NCI-H2029 (cell line): ENCODE measurements at regions not wholly inside any gene's neighbourhood (a gene's known extent, or its start where the extent isn't known, plus 50 kb on each side); places are given as distances from the start of the nearest gene placed in this dataset.

Experiments
- DNase-seq: peaks from one replicate; lab custom pipeline; 2025; lab: John Stamatoyannopoulos, UW

DNA sequence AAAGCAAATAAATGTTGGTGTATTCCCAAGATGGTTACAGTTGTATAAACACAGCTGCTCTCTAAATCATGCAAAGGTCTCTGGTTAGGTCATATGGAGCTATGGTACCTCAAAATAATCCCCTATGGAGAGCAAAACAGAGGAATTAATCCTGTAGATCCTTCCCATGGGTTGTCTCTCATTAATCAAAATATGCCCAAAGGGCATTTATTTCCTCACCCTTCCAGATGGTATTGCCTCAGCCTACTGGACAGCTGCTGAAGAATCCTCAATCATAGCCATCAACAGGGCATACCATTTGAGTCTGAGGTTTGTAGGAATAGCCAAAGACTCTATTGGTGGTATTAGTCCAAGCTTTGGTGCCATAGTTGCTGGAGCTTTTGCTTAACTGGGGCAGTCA, 360.9 kb downstream of the RPL10L start:
- DNase-seq, result no peak

DNA sequence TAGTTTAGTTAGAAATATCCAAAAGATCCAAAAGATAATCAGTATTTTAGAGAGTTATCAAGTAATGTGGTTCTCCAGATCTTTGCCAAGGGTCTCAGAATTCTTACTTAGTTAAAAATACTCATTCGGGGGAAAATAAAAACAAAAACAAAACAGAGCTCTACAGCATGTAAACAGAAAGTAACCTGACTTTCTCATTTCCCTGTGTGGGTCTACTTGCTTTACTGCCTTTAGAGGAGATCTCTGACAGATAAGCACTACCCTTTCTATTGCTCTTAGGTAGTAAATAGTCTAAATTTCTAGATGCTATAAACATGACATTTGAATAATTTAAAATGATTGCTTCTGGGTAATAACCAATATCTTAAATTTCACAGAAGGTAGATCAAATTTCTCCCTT, 371.8 kb downstream of the RPL10L start:
- DNase-seq, result no peak

- no peak for DNase-seq
These were observed 372.3 kb downstream of the RPL10L start for GRCh38 chr14:46279327-46279726.

GRCh38 chr14:46259536-46259935, 392.0 kb downstream of the RPL10L start:
- DNase-seq, result no peak

GRCh38 chr14:46256381-46256780, 395.2 kb downstream of the RPL10L start:
- no peak for DNase-seq

DNA sequence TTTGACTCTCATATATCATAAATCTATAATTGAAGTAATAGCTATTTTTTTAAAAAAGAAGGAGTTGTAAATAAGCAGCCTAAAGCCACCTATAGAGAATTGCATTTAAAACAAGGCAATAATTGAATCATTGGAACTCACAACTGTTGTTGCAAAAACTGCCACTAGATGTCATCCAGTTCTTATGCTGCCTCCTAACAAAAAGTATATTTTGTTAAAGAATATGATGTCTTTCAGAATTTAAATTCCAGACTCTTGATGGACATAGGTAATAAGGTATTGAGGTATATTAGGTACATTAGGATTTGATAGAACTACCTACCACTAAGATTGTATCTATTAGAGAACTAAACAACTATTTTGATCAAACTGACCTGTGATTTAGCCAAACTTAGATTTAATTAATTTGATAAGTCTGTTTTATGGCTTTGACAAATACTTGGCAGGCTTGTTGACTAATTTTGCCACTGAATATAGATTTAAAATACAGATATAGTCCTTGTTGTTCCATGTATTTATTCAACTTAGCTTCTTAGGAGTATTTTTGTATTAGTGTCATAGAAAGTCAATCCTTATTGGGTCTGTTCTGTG, 401.4 kb downstream of the RPL10L start:
- no peak for DNase-seq

DNA sequence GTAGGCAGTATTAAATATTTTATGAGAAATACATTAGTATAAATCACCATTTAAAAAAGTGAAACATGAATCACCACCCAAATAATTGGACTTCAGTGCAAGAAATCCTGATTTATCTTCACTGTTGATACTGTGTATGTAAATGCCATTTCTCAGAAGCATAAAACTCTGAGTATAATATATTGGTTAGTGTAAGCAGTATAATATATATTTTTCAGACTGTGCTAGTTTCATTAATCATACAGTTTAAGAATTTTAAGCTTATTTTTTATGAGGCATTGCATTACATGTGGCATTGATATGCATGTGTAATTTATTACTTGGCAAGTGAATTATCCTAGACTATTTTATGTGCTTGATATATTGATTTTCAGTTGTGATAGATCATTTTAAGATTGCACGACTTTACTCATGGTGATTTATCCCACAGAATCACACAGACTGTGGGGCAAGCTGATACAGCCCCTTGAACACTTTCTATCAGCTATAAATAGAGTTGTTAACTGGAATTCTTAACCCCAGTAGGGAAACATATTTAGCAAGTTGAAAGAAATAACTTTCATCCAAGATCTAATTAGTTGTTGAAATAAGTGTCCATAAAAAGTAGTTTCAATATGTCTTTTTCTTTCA, 403.5 kb downstream of the RPL10L start:
- DNase-seq, result no peak

GRCh38 chr14:46245276-46245675, 406.3 kb downstream of the RPL10L start:
- DNase-seq, result no peak

GRCh38 chr14:46233786-46234185, 417.8 kb downstream of the RPL10L start:
- DNase-seq, result no peak

DNA sequence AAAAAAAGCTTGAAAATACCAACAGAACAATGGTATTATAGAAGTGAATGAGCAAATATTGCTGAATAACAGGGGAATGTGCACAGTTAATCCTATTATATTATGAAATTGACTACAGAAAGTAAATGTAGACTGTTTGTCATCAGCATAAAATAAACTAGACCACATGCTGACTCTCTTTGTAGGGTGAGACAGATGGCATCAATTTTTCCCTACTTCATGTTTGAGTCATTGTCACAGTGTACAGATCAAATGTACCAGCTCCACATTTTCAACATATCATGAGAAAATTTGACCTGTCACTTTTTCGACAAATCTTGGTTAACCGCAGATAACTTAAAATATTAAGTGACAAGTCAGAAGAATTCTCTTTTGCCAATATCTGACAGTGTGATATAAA, 421.0 kb downstream of the RPL10L start:
- DNase-seq, result no peak

DNA sequence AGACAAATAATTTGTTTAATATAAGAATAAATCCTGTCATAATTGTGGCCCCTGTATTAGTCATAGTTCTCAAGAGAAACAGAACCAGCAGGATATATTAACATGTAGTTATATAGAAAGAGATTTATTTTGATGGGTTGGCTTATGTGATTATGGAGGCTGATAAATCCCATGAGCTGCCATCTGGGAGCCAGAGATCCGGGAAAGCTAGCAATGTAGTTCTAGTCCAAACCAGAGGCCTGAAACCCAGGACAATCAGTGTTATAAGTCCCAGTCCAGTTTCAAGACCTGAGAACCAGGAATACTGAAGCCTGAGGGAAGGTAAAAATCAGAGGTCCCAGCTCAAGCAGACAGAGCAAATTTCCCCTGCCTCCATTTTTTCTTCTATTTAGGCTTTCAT, 435.8 kb downstream of the RPL10L start:
- no peak for DNase-seq

DNA sequence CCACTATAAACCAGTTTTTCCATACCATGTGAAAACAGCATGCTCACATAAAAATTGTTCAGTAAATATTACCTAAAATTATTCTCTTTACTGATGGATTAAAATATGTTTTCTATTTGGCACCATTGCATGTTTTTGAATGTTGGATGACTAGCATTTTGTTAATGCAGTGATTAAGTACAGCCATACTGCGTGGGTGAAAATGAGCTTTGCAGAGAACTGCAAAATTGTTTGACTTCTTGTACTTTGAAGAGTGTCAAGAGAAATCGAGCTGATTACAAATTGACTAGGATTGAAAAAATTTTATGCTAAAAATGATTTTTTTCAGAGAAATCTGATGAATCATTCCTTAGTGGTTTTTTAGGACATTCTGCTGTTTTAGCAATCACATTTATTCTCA, 452.9 kb downstream of the RPL10L start:
- DNase-seq, result no peak

- no peak for DNase-seq
These were observed 453.7 kb downstream of the RPL10L start for GRCh38 chr14:46197856-46198255.
